OCI-LY3 (cell line): ENCODE measurements at regions not wholly inside any gene's neighbourhood (a gene's known extent, or its start where the extent isn't known, plus 50 kb on each side); places are given as distances from the start of the nearest gene placed in this dataset.

Experiments used
- CTCF ChIP-seq: fragments of 200-600, 300-600 bp; sonication (generic); IDR thresholded peaks from 2 replicates; pipeline ENCODE4 v1.5.1; 2014; ENCODE audit warnings: antibody characterized with exemption, low read length, low read depth
- EZH2phosphoT487 ChIP-seq: fragments of 200-600 bp; shearing (Covaris generic); IDR thresholded peaks from 2 replicates; pipeline ENCODE4 v1.6.1; 2018; ENCODE audit warnings: antibody characterized with exemption, mixed run types, low read depth

DNA sequence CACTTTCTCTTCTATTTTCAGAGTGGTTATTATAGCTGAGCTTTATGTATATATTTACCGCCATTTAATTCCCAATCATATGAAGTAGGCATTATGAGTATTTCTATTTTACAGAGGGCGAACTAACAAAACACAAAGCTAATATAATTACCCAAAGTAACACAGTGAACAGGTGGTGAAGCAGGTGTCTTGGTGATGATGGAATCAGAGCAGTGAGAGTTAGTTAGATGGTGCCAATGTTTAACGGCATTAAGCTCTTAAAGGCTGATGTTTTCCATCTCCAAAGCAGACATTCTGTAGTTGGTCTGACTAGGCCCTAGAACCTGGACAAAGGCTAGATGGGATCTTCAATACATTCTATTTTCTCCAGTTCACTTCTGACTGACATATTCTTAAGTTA, 551.1 kb upstream of the SYNCRIP start:
- TF ChIP-seq CTCF (no peak), EZH2phosphoT487 (no peak)
